Sigmoid colon (tissue), 6 donors: ENCODE measurements at regions not wholly inside any gene's neighbourhood (a gene's known extent, or its start where the extent isn't known, plus 50 kb on each side); places are given as distances from the start of the nearest gene placed in this dataset.

ENCODE experiments used
- DNase-seq: peaks from one replicate; pipeline ENCODE4 v3.0.0-alpha.2; 2019
- H3K27ac ChIP-seq, 4 donors: fragments of 200-600 bp; sonication (generic); one replicate each; pipeline ENCODE4 v1.5.1; 2016 to 2019; ENCODE audit warnings: mild to moderate bottlenecking in 1 of 4
- H3K27me3 ChIP-seq, 3 donors: fragments of 200-600 bp; sonication (generic); one replicate each; pipeline ENCODE4 v1.5.1; 2019; ENCODE audit warnings: mild to moderate bottlenecking in 1 of 3
- H3K36me3 ChIP-seq, 4 donors: fragments of 200-600 bp; sonication (generic); one replicate each; pipeline ENCODE4 v1.5.1; 2016 to 2019
- H3K4me1 ChIP-seq, 4 donors: fragments of 200-600 bp; sonication (generic); one replicate each; pipeline ENCODE4 v1.5.1; 2017 to 2019
- H3K4me3 ChIP-seq, 4 donors: fragments of 200-600 bp; sonication (generic); one replicate each; pipeline ENCODE4 v1.5.1; 2017 to 2019; ENCODE audit warnings: mild to moderate bottlenecking in 2 of 4, moderate library complexity in 1 of 4
- H3K9me3 ChIP-seq, 4 donors: fragments of 200-600 bp in 3 of 4; sonication (generic) in 3 of 4; one replicate each; pipeline versions ENCODE4 v1.5.1 to v1.6.1; 2013 to 2019
- CTCF ChIP-seq, 4 experiments: fragments of 450-650 bp in 3 of 4; fragments of 200-600 bp in 1 of 4; IDR thresholded peaks; one replicate each; pipeline ENCODE4 v1.5.1; 2016 to 2019; ENCODE audit warnings: antibody characterized with exemption in 4 of 4, mild to moderate bottlenecking in 3 of 4, moderate library complexity in 2 of 4
- EP300 ChIP-seq, 4 donors: sonication (generic); formaldehyde crosslinking; IDR thresholded peaks; one replicate each; pipeline ENCODE4 v1.6.1; 2017; ENCODE audit warnings: antibody characterized with exemption in 4 of 4
- POLR2A ChIP-seq, 2 donors: fragments of 450-650 bp; IDR thresholded peaks; one replicate each; pipeline ENCODE4 v1.6.1; 2016; ENCODE audit warnings: antibody characterized with exemption in 2 of 2, mild to moderate bottlenecking in 2 of 2, moderate library complexity in 2 of 2
- POLR2AphosphoS5 ChIP-seq, 4 donors: sonication (generic); formaldehyde crosslinking; IDR thresholded peaks; one replicate each; pipeline ENCODE4 v1.6.1; 2017; ENCODE audit warnings: antibody characterized with exemption in 4 of 4
- WGBS, 2 donors: extraction: QIAGEN DNeasy Blood & Tissue Kit; methylation state at CpG; one replicate each; pipeline ENCODE4 v1.1.7; 2013; 5-methylcytosine and 5-hydroxymethylcytosine counted together
- intact Hi-C: fragments of 100-400 bp; cut with DNase I; formaldehyde crosslinking; loops from one replicate; pipeline ENCODE4 v1.15.1; 2023
- donor health status: healthy with polysubstance abuse.
- donor health status: healthy.

DNA sequence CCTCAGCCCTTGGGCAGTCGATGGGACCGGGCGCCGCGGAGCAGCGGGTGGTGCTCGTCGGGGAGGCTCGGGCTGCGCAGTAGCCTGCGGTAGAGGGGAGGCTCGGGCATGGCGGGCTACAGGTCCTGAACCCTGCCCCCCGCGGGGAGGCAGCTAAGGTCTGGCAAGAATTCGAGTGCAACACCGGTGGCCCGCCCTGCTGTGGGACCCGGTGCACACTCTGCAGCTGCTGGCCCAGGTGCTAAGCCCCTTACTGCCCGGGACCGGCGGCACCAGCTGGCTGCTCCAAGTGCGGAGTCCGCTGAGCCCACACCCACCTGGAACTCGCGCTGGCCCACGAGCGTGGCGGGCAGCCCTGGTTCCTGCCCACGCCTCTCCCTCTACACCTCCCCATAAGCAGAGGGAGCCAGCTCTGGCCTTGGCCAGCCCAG, 377.7 kb upstream of the RBMS3 start:
- 96 to 97% methylated on average over 30 of the region's 30 CpGs for WGBS, 2 donors
- no peaks in the 10 kb centered on the region for H3K27me3 ChIP-seq
- intact Hi-C loops = no loop called here
- no peak overlapping the region for H3K27ac ChIP-seq
- H3K36me3 ChIP-seq = no peaks in the 10 kb centered on the region
- no peak overlapping the region for H3K4me3 ChIP-seq
- no peak for DNase-seq
- H3K4me1 ChIP-seq = peaks cover 0 to 6% (median 0%) of the 10 kb centered on the region in 4 donors
- TF ChIP-seq POLR2AphosphoS5 (IDR thresholded peaks at IDR 0.05) (no peak), CTCF (IDR thresholded peaks at IDR 0.05) (no peak), POLR2A (IDR thresholded peaks at IDR 0.05) (no peak), EP300 (IDR thresholded peaks at IDR 0.05) (no peak)
- H3K9me3 ChIP-seq = no peaks in the 10 kb centered on the region

DNA sequence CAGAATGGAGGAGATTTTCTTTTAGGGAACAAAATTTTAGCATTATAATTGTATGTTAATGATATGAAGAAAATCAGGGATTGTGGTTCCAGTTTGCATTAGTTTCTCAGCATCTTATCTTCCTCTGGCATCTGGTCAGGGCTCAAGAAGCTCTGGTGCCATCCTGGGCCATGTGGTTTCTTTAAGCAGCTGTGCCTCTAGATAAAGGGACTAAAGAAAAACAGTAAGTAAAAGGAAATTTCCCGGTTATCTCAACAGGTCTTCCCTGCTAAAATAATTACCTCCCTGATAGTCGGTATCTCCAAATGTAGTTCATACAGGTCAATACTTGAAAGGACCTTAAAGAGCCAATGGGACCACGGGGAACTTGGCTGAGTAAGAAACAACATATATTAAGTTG, 375.1 kb upstream of the RBMS3 start:
- TF ChIP-seq POLR2A (IDR thresholded peaks at IDR 0.05) (no peak), CTCF (IDR thresholded peaks at IDR 0.05) (no peak), EP300 (IDR thresholded peaks at IDR 0.05) (no peak), POLR2AphosphoS5 (IDR thresholded peaks at IDR 0.05) (no peak)
- H3K4me3 ChIP-seq = no peak overlapping the region
- H3K9me3 ChIP-seq = no peaks in the 10 kb centered on the region
- intact Hi-C loops = no loop called here
- no peak overlapping the region for H3K27ac ChIP-seq
- 70 to 75% methylated on average over 3 of the region's 3 CpGs for WGBS, 2 donors
- peaks cover 0 to 5% (median 0%) of the 10 kb centered on the region in 4 donors for H3K4me1 ChIP-seq
- H3K36me3 ChIP-seq = no peaks in the 10 kb centered on the region
- no peaks in the 10 kb centered on the region for H3K27me3 ChIP-seq
- no peak for DNase-seq

DNA sequence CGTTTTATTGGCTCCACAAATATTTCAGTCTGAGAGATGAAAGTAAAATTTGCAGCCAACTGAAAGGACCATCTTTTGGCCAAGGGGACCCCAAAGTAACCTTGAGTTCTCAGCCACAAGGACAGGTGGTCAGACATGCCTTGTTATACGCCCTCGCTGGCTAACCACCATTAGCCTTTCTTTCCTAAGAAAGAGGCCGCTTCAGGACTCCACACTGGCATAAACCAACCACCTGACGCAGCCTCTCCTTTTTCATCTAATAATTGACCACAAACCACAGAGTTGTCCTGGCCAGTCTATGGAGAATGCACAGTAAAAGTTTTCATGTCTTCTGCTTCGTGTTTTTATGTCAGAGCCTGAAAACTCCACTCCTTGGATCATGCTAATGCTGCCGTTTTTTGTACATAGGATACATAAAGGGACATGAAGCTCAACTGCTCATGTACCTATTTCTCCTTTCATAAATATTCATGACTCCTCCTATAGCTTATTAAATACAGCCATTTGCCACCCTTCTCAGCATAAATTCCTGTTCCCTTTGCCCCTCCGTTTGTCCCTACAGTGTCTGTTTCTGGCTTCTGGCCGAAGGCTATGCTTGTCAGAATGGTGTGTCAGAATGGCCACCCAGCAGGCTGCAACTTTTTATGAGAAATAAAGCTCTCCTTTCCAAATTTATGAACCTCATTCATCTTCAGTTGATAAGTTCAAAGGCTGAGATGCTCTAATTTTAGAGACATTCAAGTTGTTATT, 374.1 kb upstream of the RBMS3 start:
- 77 to 85% methylated on average over 9 of the region's 9 CpGs for WGBS, 2 donors
- intact Hi-C loops = no loop called here

DNA sequence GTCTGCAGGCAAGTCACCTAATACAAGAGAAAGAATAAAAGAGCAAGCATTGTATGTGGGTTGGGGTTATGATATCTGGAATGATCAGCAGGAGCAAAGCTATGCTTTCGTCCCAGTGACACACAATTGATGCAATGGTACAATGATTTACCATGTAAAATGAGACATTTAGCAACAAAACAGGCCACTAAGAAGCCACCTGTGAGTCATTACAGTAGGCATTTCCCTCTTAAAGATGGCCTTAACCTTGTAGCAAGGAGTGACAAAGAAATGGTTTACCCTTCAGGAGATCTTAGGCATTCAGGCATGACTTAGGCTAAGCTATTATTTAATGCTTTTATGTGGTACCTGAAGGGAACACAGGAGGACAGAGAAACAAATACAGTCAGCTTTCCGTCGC, 373.3 kb upstream of the RBMS3 start:
- no peak overlapping the region for H3K4me3 ChIP-seq
- TF ChIP-seq POLR2A (IDR thresholded peaks at IDR 0.05) (no peak), CTCF (IDR thresholded peaks at IDR 0.05) (no peak), POLR2AphosphoS5 (IDR thresholded peaks at IDR 0.05) (no peak), EP300 (IDR thresholded peaks at IDR 0.05) (no peak)
- H3K36me3 ChIP-seq = no peaks in the 10 kb centered on the region
- H3K27ac ChIP-seq = no peak overlapping the region
- no peaks in the 10 kb centered on the region for H3K4me1 ChIP-seq
- no peaks in the 10 kb centered on the region for H3K9me3 ChIP-seq
- WGBS, 2 donors = 93 to 94% methylated on average over 3 of the region's 3 CpGs
- no peak for DNase-seq
- intact Hi-C loops = no loop called here
- H3K27me3 ChIP-seq = no peaks in the 10 kb centered on the region

More for the DNA sequence above, 374.1 kb upstream of the RBMS3 start:
- no peak for DNase-seq
- no peak overlapping the region for H3K27ac ChIP-seq
- H3K4me1 ChIP-seq = no peaks in the 10 kb centered on the region
- H3K36me3 ChIP-seq = no peaks in the 10 kb centered on the region
- TF ChIP-seq POLR2AphosphoS5 (IDR thresholded peaks at IDR 0.05) (no peak), EP300 (IDR thresholded peaks at IDR 0.05) (no peak), CTCF (IDR thresholded peaks at IDR 0.05) (no peak), POLR2A (IDR thresholded peaks at IDR 0.05) (no peak)
- no peaks in the 10 kb centered on the region for H3K27me3 ChIP-seq
- H3K4me3 ChIP-seq = no peak overlapping the region
- no peaks in the 10 kb centered on the region for H3K9me3 ChIP-seq
